HCT116 (cell line): ENCODE measurements at regions not wholly inside any gene's neighbourhood (a gene's known extent, or its start where the extent isn't known, plus 50 kb on each side); places are given as distances from the start of the nearest gene placed in this dataset.

Experiments
- ATAC-seq: fragments of 200-7000 bp; cut with Tn5 transposase; 2 replicates; pipeline ENCODE4 v1.9.1; 2020; ENCODE audit warnings: mild to moderate bottlenecking, moderate library complexity
- BruUV-seq: library from RNA; stranded (reverse); fragments of 400-500 nt; replicated peaks from 2 replicates; lab custom pipeline; 2021; lab: Mats Ljungman, UMichigan
- CTCF ChIA-PET: fragments of 300-600 bp; sonication (Branson Sonifier 250); formaldehyde crosslinking; loops from one replicate; lab custom pipeline; 2021; ENCODE audit warnings: antibody characterized with exemption; lab: Charles Lee
- POLR2A ChIA-PET: fragments of 300-600, 350-600 bp; sonication (Branson Sonifier 250); formaldehyde crosslinking; loops from one replicate; lab custom pipeline; 2021; ENCODE audit warnings: antibody characterized with exemption; lab: Charles Lee
- RAD21 ChIA-PET, 2 experiments: fragments of 300-600 bp; sonication (Branson Sonifier 250); formaldehyde crosslinking; loops; one replicate each; lab custom pipeline; 2023; ENCODE audit warnings: low total read pairs in 2 of 2; ENCODE audit not compliant: uncharacterized antibody in 2 of 2, unreplicated experiment in 2 of 2, low non-redundant PET in 1 of 2; lab: Charles Lee
- DNase-seq: peaks from one replicate; pipeline ENCODE4 v3.0.0-alpha.2; 2010; ENCODE audit warnings: low read depth, low spot score
- H2AFZ ChIP-seq: fragments of 200-600 bp; shearing (Covaris generic), sonication (generic); 2 replicates; pipeline ENCODE4 v1.6.1; 2017; ENCODE audit warnings: low read depth, mixed run types, mixed read lengths, antibody characterized with exemption, low read length; ENCODE audit not compliant: poor library complexity, severe bottlenecking
- H3K27ac ChIP-seq: 2 replicates; pipeline ENCODE4 v1.5.1; 2012; ENCODE audit warnings: low read depth, low read length
- H3K27me3 ChIP-seq: fragments of 200-600 bp; sonication (generic); 2 replicates; pipeline ENCODE4 v1.6.1; 2016; ENCODE audit warnings: mixed run types, low read length, mixed read lengths; ENCODE audit not compliant: insufficient read depth
- H3K36me3 ChIP-seq, 2 experiments: fragments of 200-500 bp in 1 of 2; fragments of 200-600 bp in 1 of 2; sonication (Bioruptor generic) in 1 of 2; sonication (generic) in 1 of 2; 2 replicates each; pipeline versions ENCODE4 v1.5.1 to v1.6.1; 2014 to 2016; ENCODE audit warnings: low read length in 2 of 2, inconsistent platforms in 1 of 2, mixed read lengths in 1 of 2, mixed run types in 1 of 2; ENCODE audit not compliant: insufficient read depth in 2 of 2, control insufficient read depth in 1 of 2
- H3K4me1 ChIP-seq, 2 experiments: fragments of 200-600 bp in 1 of 2; sonication (generic) in 1 of 2; 2 replicates each; pipeline versions ENCODE4 v1.5.1 to v1.6.1; 2012 to 2017; ENCODE audit warnings: low read length in 2 of 2, inconsistent platforms in 1 of 2, mild to moderate bottlenecking in 1 of 2, mixed read lengths in 1 of 2, mixed run types in 1 of 2, moderate library complexity in 1 of 2; ENCODE audit not compliant: insufficient read depth in 2 of 2, control insufficient read depth in 1 of 2
- H3K4me2 ChIP-seq: fragments of 200-600 bp; sonication (generic); 2 replicates; pipeline ENCODE4 v1.6.1; 2017; ENCODE audit warnings: mixed run types, low read length, mixed read lengths
- H3K4me3 ChIP-seq, 2 experiments: fragments of 200-600 bp in 1 of 2; sonication (generic) in 1 of 2; replicated peaks in 1 of 2; 2 replicates each; pipeline ENCODE4 v1.5.1; 2011 to 2016; ENCODE audit warnings: low read length in 2 of 2, control low read depth in 1 of 2, low read depth in 1 of 2, mild to moderate bottlenecking in 1 of 2, mixed read lengths in 1 of 2, mixed run types in 1 of 2
- H3K79me2 ChIP-seq: fragments of 200-600 bp; sonication (generic); 2 replicates; pipeline ENCODE4 v1.6.1; 2017; ENCODE audit warnings: mild to moderate bottlenecking, mixed run types, low read length, moderate library complexity, mixed read lengths; ENCODE audit not compliant: insufficient read depth
- H3K9ac ChIP-seq: fragments of 200-600 bp; sonication (generic); 2 replicates; pipeline ENCODE4 v1.6.1; 2016; ENCODE audit warnings: low read length, mixed read lengths
- H3K9me2 ChIP-seq: fragments of 200-600 bp; sonication (generic), shearing (Covaris generic); 2 replicates; pipeline ENCODE4 v1.6.1; 2017; ENCODE audit warnings: mixed run types, mild to moderate bottlenecking, moderate library complexity; ENCODE audit not compliant: insufficient read depth
- H3K9me3 ChIP-seq, 2 experiments: fragments of 200-500 bp in 1 of 2; fragments of 200-600 bp in 1 of 2; sonication (Bioruptor generic) in 1 of 2; sonication (generic) in 1 of 2; 2 replicates each; pipeline ENCODE4 v1.6.1; 2014 to 2017; ENCODE audit warnings: low read length in 2 of 2, mixed read lengths in 2 of 2, inconsistent platforms in 1 of 2, low read depth in 1 of 2, mild to moderate bottlenecking in 1 of 2, mixed run types in 1 of 2, moderate library complexity in 1 of 2; ENCODE audit not compliant: control insufficient read depth in 1 of 2, insufficient read depth in 1 of 2
- H4K20me1 ChIP-seq: fragments of 200-600 bp; sonication (generic), shearing (Covaris generic); 2 replicates; pipeline ENCODE4 v1.6.1; 2017; ENCODE audit warnings: mixed run types, mild to moderate bottlenecking, moderate library complexity; ENCODE audit not compliant: insufficient read depth
- CBX3 ChIP-seq: IDR thresholded peaks from 2 replicates; pipeline ENCODE4 v1.6.1; 2012; ENCODE audit warnings: low read depth
- CEBPB ChIP-seq: IDR thresholded peaks from 2 replicates; pipeline ENCODE4 v1.6.1; 2012; ENCODE audit warnings: low read depth
- EGR1 ChIP-seq: IDR thresholded peaks from 2 replicates; pipeline ENCODE4 v1.6.1; 2012; ENCODE audit warnings: low read depth
- EZH2 ChIP-seq: fragments of 200-600 bp; sonication (generic); IDR thresholded peaks from 2 replicates; pipeline ENCODE4 v1.6.1; 2017; ENCODE audit warnings: antibody characterized with exemption, mixed run types
- FOSL1 ChIP-seq: IDR thresholded peaks from 2 replicates; pipeline ENCODE4 v1.6.1; 2012; ENCODE audit warnings: low read depth
- JUND ChIP-seq: IDR thresholded peaks from 2 replicates; pipeline ENCODE4 v1.6.1; 2012
- POLR2A ChIP-seq: IDR thresholded peaks from 2 replicates; pipeline ENCODE4 v1.7.0; 2011; ENCODE audit warnings: borderline replicate concordance; ENCODE audit not compliant: insufficient read depth, insufficient read length; ENCODE audit errors: extremely low read depth
- POLR2AphosphoS5 ChIP-seq: IDR thresholded peaks from 2 replicates; pipeline ENCODE4 v1.6.1; 2011; ENCODE audit warnings: mild to moderate bottlenecking, low read depth, low read length, moderate library complexity
- TCF7L2 ChIP-seq: IDR thresholded peaks from 2 replicates; pipeline ENCODE4 v1.7.0; 2011; ENCODE audit warnings: borderline replicate concordance, inconsistent platforms; ENCODE audit not compliant: insufficient read depth, insufficient read length; ENCODE audit errors: extremely low read depth
- ZNF274 ChIP-seq: fragments of 200-500 bp; sonication (Bioruptor generic); IDR thresholded peaks from 2 replicates; pipeline ENCODE4 v1.6.1; 2014; ENCODE audit warnings: mild to moderate bottlenecking, low read depth, low read length, inconsistent platforms
- intact Hi-C: fragments of 100-400 bp; cut with micrococcal nuclease; formaldehyde crosslinking; loops from 2 replicates; pipeline ENCODE4 v1.10.0; 2022
- TF ChIP-seq, protein P1 (sequence below), 3 experiments: fragments of 200-600 bp in 1 of 3; sonication (generic) in 1 of 3; IDR thresholded peaks in 2 of 3; conservative IDR thresholded peaks in 1 of 3; 2 replicates each; pipeline ENCODE4 v1.5.1; 2012 to 2017; ENCODE audit warnings: low read depth in 2 of 3, low read length in 2 of 3, antibody characterized with exemption in 1 of 3, borderline replicate concordance in 1 of 3, control low read depth in 1 of 3, mild to moderate bottlenecking in 1 of 3, mixed read lengths in 1 of 3, mixed run types in 1 of 3, moderate library complexity in 1 of 3; ENCODE audit not compliant: insufficient read depth in 1 of 3
- TF ChIP-seq, protein P2 (sequence below): IDR thresholded peaks from 2 replicates; pipeline ENCODE4 v1.6.1; 2012

DNA sequence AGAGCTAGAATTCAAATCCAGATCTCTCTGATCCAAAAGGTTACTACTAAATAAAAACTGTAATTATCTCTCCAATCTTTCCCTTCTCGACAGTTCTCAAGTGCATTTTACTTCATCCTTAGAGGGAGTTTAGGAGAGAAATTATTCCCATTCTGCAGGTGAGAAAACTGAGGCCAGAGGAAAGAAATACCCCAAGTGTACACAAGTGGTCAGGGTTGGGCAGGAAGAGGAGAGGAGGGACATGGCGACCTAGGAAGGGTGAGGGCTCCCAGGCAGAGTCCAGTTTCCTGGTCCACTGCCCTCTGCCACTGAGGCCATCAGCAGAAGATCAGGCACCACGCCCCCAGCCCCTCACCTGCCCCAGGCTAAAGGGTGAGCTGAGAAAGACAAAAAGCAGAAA lies 127.1 kb upstream of the RUNX3 start:
- Histone ChIP-seq H3K27ac (no peak overlapping the region), H2AFZ (no peak overlapping the region), H3K36me3 (no peaks in the 10 kb centered on the region), H3K9me2 (no peaks in the 10 kb centered on the region), H3K4me1 (no peaks in the 10 kb centered on the region), H3K79me2 (no peaks in the 10 kb centered on the region), H3K9ac (no peak overlapping the region), H4K20me1 (no peaks in the 10 kb centered on the region), H3K4me3 (no peak overlapping the region), H3K4me2 (no peak overlapping the region), H3K9me3 (no peaks in the 10 kb centered on the region), H3K27me3 (0 out of 2 replicates have a peak, but pooled peaks cover 4% of the 10 kb centered on the region)
- no peak for DNase-seq
- no TSS peak for BruUV-seq
- no peak for TF ChIP-seq TCF7L2
- TF ChIP-seq FOSL1, result no peak
- ATAC-seq, result no peak
- CTCF ChIA-PET, result no interaction called here
- intact Hi-C loops, result no loop called here
- RAD21 ChIA-PET, result no interaction called here
- POLR2A ChIA-PET, result no interaction called here

DNA sequence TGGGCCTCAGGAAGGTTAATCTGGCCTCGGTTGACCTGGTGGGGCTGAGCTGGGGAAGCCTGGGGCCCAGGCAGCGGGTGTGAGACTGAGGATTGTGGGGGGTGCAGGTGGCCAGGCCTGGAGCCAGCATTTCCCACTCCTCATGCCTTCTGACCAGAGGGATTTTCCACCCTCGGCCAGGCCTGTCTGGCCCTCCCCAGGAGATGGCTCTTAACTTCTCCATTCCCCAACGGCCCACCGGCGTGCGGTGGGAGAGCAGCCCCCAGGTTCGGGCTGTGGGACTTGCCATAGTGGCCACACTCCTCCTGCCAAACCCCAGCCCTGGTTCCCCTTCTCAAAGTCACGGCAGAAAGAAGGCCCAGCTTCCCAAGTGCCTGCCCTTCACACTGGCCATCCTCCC lies 126.5 kb upstream of the RUNX3 start:
- H3K27me3 ChIP-seq, result 0 out of 2 replicates have a peak, but pooled peaks cover 4% of the 10 kb centered on the region
- intact Hi-C loops, result no loop called here
- no peak overlapping the region for H3K9ac ChIP-seq
- H3K9me3 ChIP-seq, result no peaks in the 10 kb centered on the region
- H3K9me2 ChIP-seq, result no peaks in the 10 kb centered on the region
- no peak for TF ChIP-seq CBX3
- TF ChIP-seq FOSL1, result no peak
- ChIA-PET RAD21 (no interaction called here), POLR2A (no interaction called here), CTCF (no interaction called here)
- no peak overlapping the region for H3K27ac ChIP-seq
- no peaks in the 10 kb centered on the region for H4K20me1 ChIP-seq
- H3K79me2 ChIP-seq, result no peaks in the 10 kb centered on the region
- H3K4me1 ChIP-seq, result no peaks in the 10 kb centered on the region
- BruUV-seq, result no TSS peak
- no peak overlapping the region for H3K4me3 ChIP-seq
- no peak overlapping the region for H3K4me2 ChIP-seq
- ATAC-seq, result no peak
- DNase-seq, result no peak
- H3K36me3 ChIP-seq, result no peaks in the 10 kb centered on the region
- H2AFZ ChIP-seq, result no peak overlapping the region

DNA sequence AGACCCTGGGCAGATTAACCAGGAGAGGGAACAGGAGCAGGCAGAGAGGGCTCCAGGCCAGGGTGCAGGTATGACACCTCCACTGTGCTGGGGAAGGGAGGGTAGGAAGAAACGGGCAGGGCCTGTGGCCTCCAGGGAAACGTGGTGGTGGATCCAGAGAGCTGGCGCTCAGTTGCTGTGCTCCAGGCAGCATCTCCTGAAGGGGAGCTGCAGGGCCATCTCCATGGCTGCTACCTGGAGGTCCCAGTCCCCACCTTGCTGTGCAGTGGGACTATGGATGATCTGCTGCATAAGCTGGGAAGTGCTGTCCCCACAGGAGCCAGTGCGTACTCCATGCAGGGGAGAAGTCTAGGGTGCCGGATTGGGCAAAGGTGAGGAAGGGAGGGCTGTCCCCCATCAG lies 125.9 kb upstream of the RUNX3 start:
- Histone ChIP-seq H3K4me3 (no peak overlapping the region), H3K27me3 (0 out of 2 replicates have a peak, but pooled peaks cover 4% of the 10 kb centered on the region), H3K9ac (no peak overlapping the region), H3K9me2 (no peaks in the 10 kb centered on the region), H3K27ac (no peak overlapping the region), H3K4me2 (no peak overlapping the region), H3K36me3 (no peaks in the 10 kb centered on the region), H4K20me1 (no peaks in the 10 kb centered on the region), H2AFZ (no peak overlapping the region), H3K79me2 (no peaks in the 10 kb centered on the region), H3K4me1 (no peaks in the 10 kb centered on the region), H3K9me3 (no peaks in the 10 kb centered on the region)
- ATAC-seq (peak; percentile 38; the same call in 1 of the 2 replicates), DNase-seq (no peak)
- ChIA-PET RAD21 (no interaction called here), POLR2A (no interaction called here), CTCF (no interaction called here)
- intact Hi-C loops, result no loop called here
- BruUV-seq, result no TSS peak
- TF ChIP-seq JUND, result no peak
- TF ChIP-seq, protein P1, sequence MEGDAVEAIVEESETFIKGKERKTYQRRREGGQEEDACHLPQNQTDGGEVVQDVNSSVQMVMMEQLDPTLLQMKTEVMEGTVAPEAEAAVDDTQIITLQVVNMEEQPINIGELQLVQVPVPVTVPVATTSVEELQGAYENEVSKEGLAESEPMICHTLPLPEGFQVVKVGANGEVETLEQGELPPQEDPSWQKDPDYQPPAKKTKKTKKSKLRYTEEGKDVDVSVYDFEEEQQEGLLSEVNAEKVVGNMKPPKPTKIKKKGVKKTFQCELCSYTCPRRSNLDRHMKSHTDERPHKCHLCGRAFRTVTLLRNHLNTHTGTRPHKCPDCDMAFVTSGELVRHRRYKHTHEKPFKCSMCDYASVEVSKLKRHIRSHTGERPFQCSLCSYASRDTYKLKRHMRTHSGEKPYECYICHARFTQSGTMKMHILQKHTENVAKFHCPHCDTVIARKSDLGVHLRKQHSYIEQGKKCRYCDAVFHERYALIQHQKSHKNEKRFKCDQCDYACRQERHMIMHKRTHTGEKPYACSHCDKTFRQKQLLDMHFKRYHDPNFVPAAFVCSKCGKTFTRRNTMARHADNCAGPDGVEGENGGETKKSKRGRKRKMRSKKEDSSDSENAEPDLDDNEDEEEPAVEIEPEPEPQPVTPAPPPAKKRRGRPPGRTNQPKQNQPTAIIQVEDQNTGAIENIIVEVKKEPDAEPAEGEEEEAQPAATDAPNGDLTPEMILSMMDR (IDR thresholded peaks at IDR 0.05 in 2 of 3, conservative IDR thresholded peaks at IDR 0.05 in 1 of 3; ENCODE audit: borderline replicate concordance in 1 of 3, insufficient read depth in 1 of 3, low read depth in 2 of 3, low read length in 2 of 3), result no peak
- TF ChIP-seq EZH2, result no peak
- no peak for TF ChIP-seq POLR2A
- TF ChIP-seq, protein P2, sequence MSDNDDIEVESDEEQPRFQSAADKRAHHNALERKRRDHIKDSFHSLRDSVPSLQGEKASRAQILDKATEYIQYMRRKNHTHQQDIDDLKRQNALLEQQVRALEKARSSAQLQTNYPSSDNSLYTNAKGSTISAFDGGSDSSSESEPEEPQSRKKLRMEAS, result no peak
- no peak for TF ChIP-seq EGR1
- no peak for TF ChIP-seq FOSL1
- no peak for TF ChIP-seq CEBPB
- TF ChIP-seq CBX3, result no peak
- no peak for TF ChIP-seq POLR2AphosphoS5
- TF ChIP-seq ZNF274, result no peak
